ENCODE measurements at regions not wholly inside any gene's neighbourhood (a gene's known extent, or its start where the extent isn't known, plus 50 kb on each side); places are given as distances from the start of the nearest gene placed in this dataset.
"Not testable (repeated sequence)": the region's sequence is repeated elsewhere in the genome, so short reads cannot be mapped to it uniquely, and the experiment has no call there.

- FAIRE-seq, result no peak
- TF ChIP-seq CTCF (IDR thresholded peaks at IDR 0.05; ENCODE audit: insufficient read depth, missing control alignments), result no peak
- DNase-seq (ENCODE audit: insufficient read length, low spot score), result no peak
Measured at GRCh38 chr11:39628311-39628710, 1831.1 kb downstream of the LRRC4C start.

- not testable (repeated sequence) for FAIRE-seq; DNase-seq (ENCODE audit: insufficient read length, low spot score)
Measured at GRCh38 chr11:39620309-39620708, 1839.1 kb downstream of the LRRC4C start.

- no peak for FAIRE-seq
- no peak for DNase-seq (ENCODE audit: insufficient read length, low spot score)
- no peak for TF ChIP-seq CTCF (IDR thresholded peaks at IDR 0.05; ENCODE audit: insufficient read depth, missing control alignments)
Measured at GRCh38 chr11:39617971-39618370, 1841.5 kb downstream of the LRRC4C start.

GRCh38 chr11:39589391-39589790, 1870.1 kb downstream of the LRRC4C start:
- TF ChIP-seq CTCF (IDR thresholded peaks at IDR 0.05; ENCODE audit: insufficient read depth, missing control alignments), result no peak
- FAIRE-seq, result no peak
- no peak for DNase-seq (ENCODE audit: insufficient read length, low spot score)

GRCh38 chr11:39586036-39586435, 1873.4 kb downstream of the LRRC4C start:
- DNase-seq (ENCODE audit: insufficient read length, low spot score) (no peak), FAIRE-seq (no peak)
- no peak for TF ChIP-seq CTCF (IDR thresholded peaks at IDR 0.05; ENCODE audit: insufficient read depth, missing control alignments)

GRCh38 chr11:39571081-39571480, 1888.4 kb downstream of the LRRC4C start:
- TF ChIP-seq CTCF (IDR thresholded peaks at IDR 0.05; ENCODE audit: insufficient read depth, missing control alignments), result no peak
- FAIRE-seq (no peak), DNase-seq (ENCODE audit: insufficient read length, low spot score) (no peak)

GRCh38 chr11:39570526-39570925, 1888.9 kb downstream of the LRRC4C start:
- no peak for FAIRE-seq
- no peak for TF ChIP-seq CTCF (IDR thresholded peaks at IDR 0.05; ENCODE audit: insufficient read depth, missing control alignments)
- DNase-seq (ENCODE audit: insufficient read length, low spot score), result no peak

GRCh38 chr11:39569789-39570188, 1889.7 kb downstream of the LRRC4C start:
- no peak for FAIRE-seq
- DNase-seq (ENCODE audit: insufficient read length, low spot score), result no peak
- no peak for TF ChIP-seq CTCF (IDR thresholded peaks at IDR 0.05; ENCODE audit: insufficient read depth, missing control alignments)

All from D721Med (cell line).